ENCODE measurements at regions not wholly inside any gene's neighbourhood (a gene's known extent, or its start where the extent isn't known, plus 50 kb on each side); places are given as distances from the start of the nearest gene placed in this dataset.

DNA sequence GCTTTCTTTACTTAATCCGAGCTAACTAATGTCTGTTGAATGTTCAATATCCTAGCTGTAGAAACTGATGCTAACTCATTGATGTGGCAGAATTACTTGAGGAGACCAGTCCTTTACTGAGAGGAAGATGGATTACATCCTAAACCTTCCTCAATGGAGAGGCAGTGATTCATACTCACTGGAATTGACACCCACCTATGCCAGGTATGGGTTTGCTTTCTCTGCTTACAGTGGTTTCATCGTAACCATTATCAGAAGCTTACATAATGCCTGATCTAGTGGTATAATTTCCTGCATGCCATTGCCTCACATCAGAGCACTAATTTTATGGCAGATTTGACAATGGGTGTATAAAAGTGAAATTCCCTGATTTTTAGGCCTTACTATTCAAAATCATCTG is 384.7 kb downstream of the ANXA1 start:
- Histone ChIP-seq H3K4me3 (ENCODE audit: control extremely low read depth in 1 of 5, extremely low read depth in 1 of 5, insufficient read depth in 1 of 5, low read depth in 2 of 5, low read length in 4 of 5) (no peak overlapping the region), H3K9me3 (ENCODE audit: control extremely low read depth in 1 of 3, control insufficient read depth in 2 of 3, insufficient read depth in 1 of 3, low read length in 2 of 3) (no peaks in the 10 kb centered on the region), H3K4me2 (replicated peaks; ENCODE audit: low read depth, low read length, poor library complexity, severe bottlenecking) (no peak overlapping the region), H2AFZ (ENCODE audit: insufficient read depth, low read depth, low read length, poor library complexity, severe bottlenecking) (no peak overlapping the region), H3K4me1 (ENCODE audit: control insufficient read depth in 2 of 2, insufficient read depth in 2 of 2, low read length in 2 of 2) (no peaks in the 10 kb centered on the region), H3K27me3 (replicated peaks in 1 of 4; ENCODE audit: control extremely low read depth in 1 of 4, control insufficient read depth in 3 of 4, insufficient read depth in 4 of 4, low read length in 3 of 4) (no peaks in the 10 kb centered on the region), H4K20me1 (ENCODE audit: control insufficient read depth, insufficient read depth, low read length, poor library complexity, severe bottlenecking) (no peaks in the 10 kb centered on the region), H3K9ac (ENCODE audit: low read length) (no peak overlapping the region), H3K79me2 (ENCODE audit: control insufficient read depth, insufficient read depth, low read length) (no peaks in the 10 kb centered on the region), H3K36me3 (replicated peaks in 1 of 2; ENCODE audit: control extremely low read depth in 1 of 2, control insufficient read depth in 1 of 2, extremely low read depth in 1 of 2, insufficient read depth in 2 of 2, low read length in 1 of 2) (no peaks in the 10 kb centered on the region), H3K27ac (ENCODE audit: low read length in 2 of 2) (no peak overlapping the region)
- Mint-ChIP-seq H3K9me3 (ENCODE audit: insufficient read depth) (peaks cover 2% of the 10 kb centered on the region), H3K4me3 (no peak overlapping the region), H3K27ac (no peak overlapping the region), H3K27me3 (no peaks in the 10 kb centered on the region), H3K4me1 (no peaks in the 10 kb centered on the region)
- no peak for DNase-seq
- ChIA-PET POLR2A (no interaction called here), CTCF (no interaction called here)
- TF ChIP-seq EZH2 (IDR thresholded peaks at IDR 0.05; ENCODE audit: borderline replicate concordance, insufficient read depth, low read depth, low read length, poor library complexity, severe bottlenecking): no peak
- TF ChIP-seq, protein P1, sequence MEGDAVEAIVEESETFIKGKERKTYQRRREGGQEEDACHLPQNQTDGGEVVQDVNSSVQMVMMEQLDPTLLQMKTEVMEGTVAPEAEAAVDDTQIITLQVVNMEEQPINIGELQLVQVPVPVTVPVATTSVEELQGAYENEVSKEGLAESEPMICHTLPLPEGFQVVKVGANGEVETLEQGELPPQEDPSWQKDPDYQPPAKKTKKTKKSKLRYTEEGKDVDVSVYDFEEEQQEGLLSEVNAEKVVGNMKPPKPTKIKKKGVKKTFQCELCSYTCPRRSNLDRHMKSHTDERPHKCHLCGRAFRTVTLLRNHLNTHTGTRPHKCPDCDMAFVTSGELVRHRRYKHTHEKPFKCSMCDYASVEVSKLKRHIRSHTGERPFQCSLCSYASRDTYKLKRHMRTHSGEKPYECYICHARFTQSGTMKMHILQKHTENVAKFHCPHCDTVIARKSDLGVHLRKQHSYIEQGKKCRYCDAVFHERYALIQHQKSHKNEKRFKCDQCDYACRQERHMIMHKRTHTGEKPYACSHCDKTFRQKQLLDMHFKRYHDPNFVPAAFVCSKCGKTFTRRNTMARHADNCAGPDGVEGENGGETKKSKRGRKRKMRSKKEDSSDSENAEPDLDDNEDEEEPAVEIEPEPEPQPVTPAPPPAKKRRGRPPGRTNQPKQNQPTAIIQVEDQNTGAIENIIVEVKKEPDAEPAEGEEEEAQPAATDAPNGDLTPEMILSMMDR (IDR thresholded peaks at IDR 0.05): no peak
- WGBS (ENCODE audit: insufficient coverage): no CpG with 5 or more reads among the region's 2 CpGs
- ATAC-seq (ENCODE audit: low read depth): no peak
- intact Hi-C loops (cut with micrococcal nuclease): no loop called here

GRCh38 chr9:73537561-73537960 is 385.9 kb downstream of the ANXA1 start:
- intact Hi-C loops (cut with micrococcal nuclease): no loop called here
- 90% methylated on average over 2 of the region's 5 CpGs for WGBS (ENCODE audit: insufficient coverage)
- Histone ChIP-seq H3K4me3 (ENCODE audit: control extremely low read depth in 1 of 5, extremely low read depth in 1 of 5, insufficient read depth in 1 of 5, low read depth in 2 of 5, low read length in 4 of 5) (no peak overlapping the region), H3K4me2 (replicated peaks; ENCODE audit: low read depth, low read length, poor library complexity, severe bottlenecking) (no peak overlapping the region), H4K20me1 (ENCODE audit: control insufficient read depth, insufficient read depth, low read length, poor library complexity, severe bottlenecking) (no peaks in the 10 kb centered on the region), H3K36me3 (replicated peaks in 1 of 2; ENCODE audit: control extremely low read depth in 1 of 2, control insufficient read depth in 1 of 2, extremely low read depth in 1 of 2, insufficient read depth in 2 of 2, low read length in 1 of 2) (no peaks in the 10 kb centered on the region), H3K9me3 (ENCODE audit: control extremely low read depth in 1 of 3, control insufficient read depth in 2 of 3, insufficient read depth in 1 of 3, low read length in 2 of 3) (no peaks in the 10 kb centered on the region), H3K27ac (ENCODE audit: low read length in 2 of 2) (no peak overlapping the region), H3K4me1 (ENCODE audit: control insufficient read depth in 2 of 2, insufficient read depth in 2 of 2, low read length in 2 of 2) (no peaks in the 10 kb centered on the region), H3K9ac (ENCODE audit: low read length) (no peak overlapping the region), H3K27me3 (replicated peaks in 1 of 4; ENCODE audit: control extremely low read depth in 1 of 4, control insufficient read depth in 3 of 4, insufficient read depth in 4 of 4, low read length in 3 of 4) (no peaks in the 10 kb centered on the region), H2AFZ (ENCODE audit: insufficient read depth, low read depth, low read length, poor library complexity, severe bottlenecking) (no peak overlapping the region), H3K79me2 (ENCODE audit: control insufficient read depth, insufficient read depth, low read length) (no peaks in the 10 kb centered on the region)
- Mint-ChIP-seq H3K4me1 (no peaks in the 10 kb centered on the region), H3K27ac (no peak overlapping the region), H3K27me3 (no peaks in the 10 kb centered on the region), H3K9me3 (ENCODE audit: insufficient read depth) (peaks cover 2% of the 10 kb centered on the region), H3K4me3 (no peak overlapping the region)
- no peak for TF ChIP-seq EZH2 (IDR thresholded peaks at IDR 0.05; ENCODE audit: borderline replicate concordance, insufficient read depth, low read depth, low read length, poor library complexity, severe bottlenecking)
- ChIA-PET CTCF (no interaction called here), POLR2A (no interaction called here)
- no peak for DNase-seq
- no peak for ATAC-seq (ENCODE audit: low read depth)
